SW 1271 (cell line): ENCODE measurements at regions not wholly inside any gene's neighbourhood (a gene's known extent, or its start where the extent isn't known, plus 50 kb on each side); places are given as distances from the start of the nearest gene placed in this dataset.

ENCODE experiments used
- DNase-seq, 2 experiments: peaks; one replicate each; lab custom pipeline; 2025; lab: John Stamatoyannopoulos, UW

DNA sequence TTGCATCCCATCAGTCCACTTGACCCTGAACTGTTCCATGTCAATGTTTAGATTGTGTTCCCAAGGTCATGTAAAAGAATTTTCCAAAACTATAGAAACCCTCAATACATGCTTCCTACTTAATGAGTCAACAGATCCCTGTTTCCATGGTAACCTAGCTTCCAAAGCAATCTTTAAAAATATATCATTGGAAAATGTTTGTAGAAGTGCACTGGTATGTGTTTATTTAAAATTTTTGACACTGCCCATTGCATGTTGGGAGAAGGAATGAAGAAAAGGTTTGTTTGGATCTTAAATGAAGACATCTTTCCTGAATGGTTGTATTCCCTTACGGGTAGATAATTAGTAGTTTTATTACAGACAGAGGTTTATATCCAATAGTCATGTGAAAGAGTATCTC lies 345.3 kb downstream of the GABRG1 start:
- no peak for DNase-seq

DNA sequence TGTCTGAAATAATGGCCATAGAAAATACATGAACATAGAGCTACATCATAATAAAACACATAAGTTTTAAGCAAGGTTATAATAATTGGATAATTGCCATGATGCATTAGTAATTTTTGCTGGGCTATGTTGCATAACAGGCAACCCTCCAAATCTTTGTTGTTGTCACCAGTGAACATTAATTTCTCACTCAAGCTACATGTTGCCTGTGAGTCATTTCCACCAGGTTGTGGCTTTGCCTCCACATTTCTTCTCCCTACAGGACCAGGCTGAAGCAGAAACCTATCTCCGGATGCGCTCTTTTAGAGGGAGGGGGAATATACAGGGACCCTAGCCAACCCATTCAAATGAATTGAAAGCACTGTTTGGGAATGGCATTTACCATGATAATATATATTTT lies 347.7 kb downstream of the GABRG1 start:
- no peak for DNase-seq

DNA sequence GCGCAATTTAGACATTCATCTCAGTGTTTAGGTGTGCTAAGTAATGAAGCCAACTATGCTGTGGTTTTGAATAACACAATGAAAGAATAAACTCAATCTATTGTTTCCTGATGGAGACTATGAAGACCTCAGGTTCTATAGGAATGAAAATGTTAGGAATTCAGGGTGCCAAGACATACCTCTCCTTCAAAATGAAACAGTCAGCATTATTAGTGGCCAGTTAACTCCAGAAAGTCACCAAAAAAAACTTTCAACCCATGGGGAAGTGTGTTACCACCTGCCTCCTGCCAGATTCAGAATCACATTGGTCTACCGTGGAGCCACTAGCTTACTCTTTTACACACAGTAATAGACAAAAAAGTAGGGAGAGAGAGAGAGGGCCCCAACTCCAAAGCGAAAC lies 352.9 kb downstream of the GABRG1 start:
- no peak for DNase-seq

DNA sequence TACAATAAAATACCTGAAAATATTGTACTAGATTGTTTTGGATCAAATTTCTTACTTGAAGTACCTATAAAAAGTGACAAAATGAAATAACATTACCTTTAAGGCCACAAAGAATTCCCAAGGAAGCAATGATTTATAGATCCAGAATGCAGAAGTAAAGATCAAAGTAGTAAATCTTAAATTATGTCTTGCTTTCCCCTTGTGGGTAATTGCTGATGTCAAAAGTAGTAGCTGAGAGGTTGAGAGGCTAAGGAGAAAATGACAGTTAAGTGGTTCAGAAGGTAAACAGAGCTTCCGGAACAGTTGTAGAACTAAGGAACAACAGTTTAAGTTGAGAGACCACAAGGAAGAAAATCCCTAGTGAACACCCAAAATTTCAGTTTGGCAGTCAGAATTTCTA lies 358.3 kb downstream of the GABRG1 start:
- DNase-seq: no peak

DNA sequence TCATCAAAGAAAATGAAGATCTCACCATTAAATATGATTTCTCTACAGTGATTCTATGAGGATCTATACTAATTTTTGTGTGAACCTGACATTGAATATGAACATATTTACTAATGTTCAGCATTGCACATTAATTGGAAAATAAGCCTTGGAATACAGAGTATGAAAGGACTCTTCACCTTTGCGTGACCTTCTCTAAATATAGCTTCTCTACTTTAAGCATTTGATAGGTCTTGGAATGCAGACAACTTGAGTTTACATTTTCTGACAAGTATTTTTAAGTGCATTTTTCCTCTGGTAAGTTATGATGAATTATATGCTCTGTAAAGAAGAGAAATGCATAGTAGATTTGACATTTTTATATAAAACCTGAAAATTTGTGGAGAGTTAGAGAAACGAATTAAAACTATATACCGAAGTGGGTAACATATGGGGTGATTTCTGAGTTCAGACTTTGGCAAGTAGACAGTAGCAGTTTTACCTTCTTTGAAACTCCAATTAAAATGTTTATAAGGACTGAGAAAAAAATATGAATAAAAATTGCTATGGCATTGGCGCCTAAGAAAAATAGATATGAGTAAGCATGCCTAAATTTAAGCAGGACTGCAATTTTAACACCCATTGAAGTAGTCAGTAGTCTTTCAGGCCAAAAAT lies 371.9 kb downstream of the GABRG1 start:
- DNase-seq: no peak

DNA sequence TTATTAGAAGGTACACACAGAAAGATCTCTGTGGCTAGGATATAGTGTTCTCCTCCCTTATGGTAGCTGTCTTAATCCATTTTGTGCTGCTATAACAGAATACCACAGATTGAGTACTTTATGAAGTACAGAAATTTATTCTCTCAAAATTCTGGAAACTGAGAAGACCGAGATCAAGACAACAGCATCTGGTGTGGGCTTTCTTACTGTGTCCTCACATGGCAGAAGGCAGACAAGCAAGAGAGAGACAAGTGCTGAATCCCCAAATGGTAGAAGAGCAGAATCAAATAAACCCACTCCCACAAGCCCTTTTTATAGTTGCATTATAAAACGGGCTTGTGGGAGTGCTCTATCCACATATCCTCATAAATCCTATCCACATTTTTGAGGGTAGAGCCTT lies 373.1 kb downstream of the GABRG1 start:
- no peak for DNase-seq

DNA sequence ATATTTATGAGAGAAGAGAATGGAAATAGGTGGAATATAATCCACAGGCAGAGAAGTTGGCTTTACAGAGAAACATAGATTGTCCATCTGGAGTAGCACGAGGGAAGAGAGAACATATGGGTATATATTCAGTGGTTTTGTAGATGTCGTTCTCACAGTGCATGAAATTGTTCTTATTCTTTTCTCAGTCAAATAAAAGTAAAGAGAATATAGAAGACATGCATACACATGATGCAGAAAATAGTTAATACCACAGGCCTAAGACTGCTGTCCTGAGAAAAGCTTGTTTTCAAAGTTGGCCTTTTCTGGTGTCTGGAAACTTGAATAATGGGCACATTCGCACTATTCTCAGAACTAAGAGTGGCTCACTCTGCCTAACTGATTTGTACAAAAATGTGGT lies 378.1 kb downstream of the GABRG1 start:
- DNase-seq: no peak

DNA sequence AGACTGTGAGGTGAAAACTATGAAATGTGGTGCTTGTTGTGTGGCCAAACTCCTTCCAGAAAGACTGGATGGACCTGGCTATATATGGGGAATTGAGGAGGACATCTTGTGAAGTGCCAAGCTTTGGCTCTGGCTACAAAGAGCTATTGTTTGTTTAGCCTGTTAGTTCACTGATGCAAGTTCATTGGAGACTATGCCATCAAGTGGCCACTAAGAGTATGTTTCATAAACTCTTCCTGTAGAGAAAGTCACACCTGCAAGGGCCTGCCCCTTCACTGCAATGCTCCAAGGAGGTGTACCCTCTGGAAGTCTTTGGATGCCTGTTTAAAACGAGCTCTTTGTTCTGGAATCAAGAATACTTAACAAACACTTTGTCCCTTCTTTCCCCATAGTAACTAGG lies 382.0 kb downstream of the GABRG1 start:
- no peak for DNase-seq

DNA sequence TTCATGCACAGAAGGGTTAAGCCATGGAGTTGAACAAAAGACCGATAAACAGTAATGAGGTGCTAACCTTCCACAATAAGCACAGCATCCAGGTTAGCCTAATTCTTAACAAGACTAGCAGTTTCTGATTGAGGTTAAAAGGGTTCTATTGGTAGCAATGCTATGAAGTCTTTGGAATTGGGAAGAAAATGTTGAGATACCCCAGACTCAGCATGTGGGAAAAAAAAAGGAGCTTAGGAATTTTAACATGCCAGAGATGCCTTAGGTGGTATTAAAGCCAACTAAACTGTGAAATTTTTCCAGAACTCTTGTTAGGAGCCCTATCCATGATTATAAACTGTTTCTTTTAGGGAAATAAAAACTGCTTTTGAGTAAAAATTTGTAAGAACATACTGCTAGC lies 391.7 kb downstream of the GABRG1 start:
- no peak for DNase-seq

DNA sequence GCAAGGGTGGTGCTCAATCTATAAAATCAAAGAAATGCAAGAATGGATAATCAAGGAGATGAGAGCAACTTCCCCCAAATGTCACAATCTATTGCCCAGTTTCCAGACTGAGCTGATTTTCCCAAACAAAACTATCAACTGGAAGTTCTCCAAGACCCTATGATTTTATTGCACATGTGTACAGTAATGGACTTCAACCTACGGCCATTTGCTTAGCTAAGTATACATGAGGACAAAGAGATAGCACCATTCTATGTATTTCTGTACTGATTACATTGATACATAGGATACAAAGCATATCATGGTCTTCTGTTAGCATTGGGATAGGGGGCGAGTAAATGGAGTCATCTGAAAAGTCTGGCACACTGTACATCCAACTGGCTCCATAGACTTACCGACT lies 407.8 kb downstream of the GABRG1 start:
- no peak for DNase-seq

DNA sequence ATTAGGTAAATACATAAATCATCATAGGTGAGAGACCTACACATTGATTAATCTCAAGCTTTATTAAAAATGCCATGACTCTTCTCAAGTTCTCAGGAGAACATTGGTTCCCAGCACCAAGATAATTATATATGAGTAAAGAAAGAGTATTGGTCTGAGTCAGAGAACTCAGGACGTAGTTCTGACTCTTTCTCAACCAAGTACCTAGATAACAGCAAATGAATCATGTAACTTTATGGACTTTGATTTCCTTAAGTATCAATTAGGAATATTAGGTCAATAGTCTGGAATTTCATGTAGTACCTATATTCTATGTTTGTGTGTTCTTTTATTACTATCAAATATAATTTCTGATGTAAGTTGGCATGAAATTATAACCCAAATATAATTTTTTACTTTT lies 409.9 kb downstream of the GABRG1 start:
- no peak for DNase-seq

DNA sequence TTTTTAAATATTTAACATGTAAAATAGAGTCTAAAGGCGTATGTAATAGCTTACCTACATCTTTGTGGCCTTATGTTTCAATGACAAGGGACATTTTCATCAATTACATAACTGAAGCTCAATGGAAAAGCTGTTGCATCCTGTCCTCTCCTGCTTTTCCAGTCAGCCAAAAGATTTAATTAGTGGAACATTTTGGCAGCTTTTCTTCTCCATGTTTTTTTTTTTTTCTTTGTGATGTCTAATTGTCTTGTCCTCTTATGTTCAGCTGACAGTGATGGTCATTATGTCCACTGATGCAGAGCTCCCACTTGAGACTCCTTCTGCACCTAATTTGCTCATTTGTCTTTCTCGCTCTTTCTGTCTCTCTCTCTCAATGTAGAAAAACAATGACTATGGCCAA lies 422.2 kb downstream of the GABRG1 start:
- DNase-seq: no peak

DNA sequence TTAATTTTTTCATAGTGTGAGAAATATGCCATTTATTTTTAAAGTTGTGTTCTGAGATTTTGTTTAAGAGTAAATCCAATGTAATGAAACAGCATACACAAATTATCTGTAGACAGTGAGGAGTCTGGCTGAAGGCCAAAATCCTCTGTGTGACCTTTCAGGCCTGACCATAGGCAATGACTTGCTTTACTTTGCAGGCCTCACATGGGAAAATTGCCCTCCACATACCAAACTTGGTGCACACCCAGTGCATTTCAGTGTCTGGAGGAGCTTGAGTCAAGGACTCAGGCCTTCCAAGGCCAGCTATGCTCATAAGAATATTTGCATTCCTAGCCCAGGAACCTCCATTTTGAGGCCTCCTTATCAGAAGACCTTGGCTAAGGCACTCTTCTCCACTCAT lies 430.1 kb downstream of the GABRG1 start:
- no peak for DNase-seq

DNA sequence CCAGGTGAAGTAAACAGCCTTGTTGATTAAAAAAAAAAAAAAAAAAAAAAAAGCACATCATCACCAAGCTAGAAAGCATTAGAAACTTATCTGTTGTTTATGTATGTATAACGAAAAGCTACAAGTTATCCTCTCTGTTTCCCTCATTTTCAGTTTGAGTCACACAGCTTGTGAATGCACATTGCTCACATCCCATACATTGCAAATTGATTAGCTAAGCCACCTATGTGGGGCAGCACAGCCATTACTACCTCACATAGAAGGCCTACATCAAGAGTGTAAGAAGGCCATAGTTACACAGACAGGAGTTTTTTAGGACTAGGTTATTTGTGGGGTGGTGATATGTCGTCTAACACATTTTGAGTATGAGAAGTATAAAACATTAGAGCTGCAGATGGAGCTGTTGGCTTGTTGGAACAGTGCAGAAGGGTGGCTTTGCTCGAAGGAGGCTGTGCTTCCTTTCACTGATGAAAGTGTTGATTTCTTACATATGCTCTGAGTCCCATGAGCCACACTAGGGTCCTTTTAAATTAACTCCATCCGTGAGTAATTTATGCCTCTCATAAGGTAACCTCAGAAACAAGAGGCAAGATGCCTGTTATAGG lies 431.6 kb downstream of the GABRG1 start:
- DNase-seq: no peak

DNA sequence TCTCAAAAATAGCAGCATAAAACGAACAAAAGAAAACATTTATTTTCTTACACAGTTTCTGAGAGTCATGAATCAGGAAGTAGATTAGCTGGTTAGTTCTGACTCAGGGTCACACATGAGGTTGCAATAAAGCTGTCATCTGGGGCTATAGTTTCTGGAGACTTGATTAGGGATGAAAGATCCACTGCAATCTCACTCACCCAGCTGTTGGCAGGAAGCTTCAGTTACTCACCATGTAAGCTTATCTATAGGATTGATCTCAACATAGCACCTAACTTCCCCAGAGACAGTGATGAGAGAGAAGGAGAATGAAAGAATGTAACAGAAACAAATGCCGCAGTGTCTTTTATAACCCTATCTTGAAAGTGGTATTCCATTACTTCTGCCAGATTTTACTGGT lies 435.5 kb downstream of the GABRG1 start:
- DNase-seq: no peak

DNA sequence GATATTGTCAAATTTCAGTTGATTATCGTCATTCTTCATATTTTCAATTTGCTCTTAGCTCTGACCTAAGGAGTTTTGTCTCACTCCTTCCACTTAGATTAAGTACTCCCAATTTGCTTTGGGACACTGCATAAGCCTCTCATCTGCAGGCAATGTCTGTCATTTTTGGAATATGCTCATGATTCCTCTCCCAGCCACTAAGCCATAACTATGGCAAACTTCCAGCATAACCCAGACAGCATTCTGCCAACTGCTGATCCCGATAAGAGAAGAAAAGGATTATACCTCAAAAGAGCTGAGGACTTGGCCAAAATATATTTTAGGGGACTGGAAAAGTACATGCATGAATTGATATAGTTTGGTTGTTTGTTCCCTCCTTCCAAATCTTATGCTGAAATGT lies 444.4 kb downstream of the GABRG1 start:
- DNase-seq: no peak

DNA sequence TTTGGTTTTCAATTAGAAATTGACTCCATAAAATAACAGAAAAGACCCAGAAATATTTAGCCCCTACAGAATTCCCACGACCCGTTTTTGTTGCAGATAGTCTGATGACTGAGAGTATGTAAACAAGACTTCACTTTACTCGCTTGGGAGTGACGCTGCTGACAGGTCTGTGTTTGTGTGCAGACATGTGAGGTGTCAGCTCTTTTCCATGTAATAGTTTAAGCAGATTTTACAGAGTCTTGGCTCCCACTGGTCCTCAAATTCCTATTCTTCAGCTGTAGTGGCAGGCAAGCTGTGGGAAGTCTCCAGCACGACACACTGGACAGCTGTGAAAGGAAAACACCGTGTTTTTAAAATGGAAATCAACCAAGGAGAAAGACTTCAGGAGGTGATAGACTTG lies 455.7 kb downstream of the GABRG1 start:
- DNase-seq: no peak

DNA sequence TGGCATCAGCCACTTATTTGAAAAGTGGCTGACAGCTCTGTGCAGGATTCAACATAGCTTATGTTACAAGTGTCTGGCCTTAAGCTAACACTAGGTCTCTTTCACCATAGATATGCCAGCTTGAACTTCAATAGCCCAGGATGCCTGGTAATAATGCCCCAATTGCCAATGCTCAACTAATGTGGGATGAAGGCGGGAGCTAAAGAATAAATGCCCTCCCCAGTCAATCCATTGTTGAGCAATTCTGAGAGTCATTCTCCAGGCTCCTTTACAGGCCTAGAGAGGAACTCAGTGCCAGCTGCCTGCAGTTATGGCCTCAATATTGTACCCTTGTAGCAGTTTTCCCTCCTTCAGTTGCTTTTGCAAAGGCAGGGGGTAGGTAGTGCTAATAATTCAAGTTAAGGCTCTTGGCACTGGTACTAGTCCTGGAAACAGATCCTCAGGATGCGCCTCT lies 460.2 kb downstream of the GABRG1 start:
- DNase-seq: no peak

DNA sequence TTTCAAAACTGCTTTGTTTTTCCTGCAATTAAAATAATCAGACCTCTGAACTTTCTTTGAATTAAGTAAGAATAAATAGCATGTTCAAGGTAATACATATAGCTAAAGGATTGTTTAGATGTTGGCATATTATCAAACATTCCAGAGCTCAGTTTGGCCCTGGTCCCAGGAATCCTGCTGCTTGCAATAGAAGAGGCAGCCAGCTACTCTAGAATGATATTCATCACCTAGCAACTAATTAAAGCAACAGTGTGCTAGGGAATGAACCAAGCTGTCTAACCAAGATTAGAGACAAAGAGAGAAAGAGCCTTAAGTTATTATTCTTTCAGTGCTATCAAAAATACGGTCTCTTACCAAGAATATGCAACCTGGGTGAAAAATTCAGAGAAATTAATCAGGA lies 460.9 kb downstream of the GABRG1 start:
- peak; percentile 29 to 71 for DNase-seq

DNA sequence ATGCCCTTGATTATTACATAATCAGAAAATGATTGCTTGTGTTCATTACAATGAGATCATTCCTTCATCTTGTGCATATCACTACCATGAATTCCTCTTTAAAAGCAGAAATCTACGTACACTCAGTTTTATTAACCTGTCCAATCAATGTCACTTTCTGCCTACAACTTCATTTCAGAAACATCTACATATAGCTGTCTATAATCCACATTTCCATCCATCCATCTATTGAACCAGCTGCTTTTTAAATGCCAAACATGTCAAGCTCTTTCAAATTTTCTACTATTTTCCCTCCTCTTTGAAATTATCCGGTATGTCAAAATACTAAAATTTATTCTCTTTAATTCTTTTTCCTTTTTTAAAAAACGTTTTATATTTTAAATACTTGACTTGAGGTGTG lies 462.0 kb downstream of the GABRG1 start:
- DNase-seq: no peak

DNA sequence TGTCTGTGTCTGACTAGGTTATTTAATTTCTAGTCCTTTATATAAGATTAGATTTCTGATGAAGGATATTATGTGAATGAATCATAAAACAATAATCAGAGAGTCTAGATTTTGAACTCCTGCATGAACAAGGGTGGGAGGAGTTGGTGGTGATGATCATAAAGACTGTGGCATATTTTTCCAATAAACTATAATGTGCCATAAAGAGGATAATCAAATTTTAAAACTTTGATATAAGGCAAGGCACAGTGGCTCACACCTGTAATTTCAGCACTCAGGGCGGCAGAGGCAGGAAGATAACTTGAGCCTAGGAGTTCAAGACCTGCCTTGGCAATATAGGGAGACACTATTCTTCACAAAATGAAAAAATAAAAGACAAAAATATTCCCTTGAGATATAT lies 473.3 kb downstream of the GABRG1 start:
- no peak for DNase-seq

DNA sequence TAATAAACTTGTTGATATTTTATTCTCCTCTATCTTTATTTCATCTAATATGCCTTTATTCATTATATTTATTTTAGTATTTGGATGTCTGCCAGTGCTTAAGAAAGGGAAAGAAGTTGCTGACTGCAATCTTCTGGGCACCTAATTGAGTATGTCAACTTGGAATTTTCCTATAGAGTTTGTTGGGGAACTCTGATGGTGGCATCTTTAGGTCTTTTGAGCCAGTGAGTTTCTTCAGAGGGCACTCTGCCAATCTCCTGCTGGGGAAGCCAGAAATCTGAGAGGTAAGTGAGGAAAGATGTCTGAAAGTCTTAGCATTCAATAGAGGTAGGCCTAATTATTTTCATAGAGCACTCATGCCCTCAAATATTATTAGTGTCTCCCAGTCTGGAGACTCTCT lies 475.0 kb downstream of the GABRG1 start:
- no peak for DNase-seq

DNA sequence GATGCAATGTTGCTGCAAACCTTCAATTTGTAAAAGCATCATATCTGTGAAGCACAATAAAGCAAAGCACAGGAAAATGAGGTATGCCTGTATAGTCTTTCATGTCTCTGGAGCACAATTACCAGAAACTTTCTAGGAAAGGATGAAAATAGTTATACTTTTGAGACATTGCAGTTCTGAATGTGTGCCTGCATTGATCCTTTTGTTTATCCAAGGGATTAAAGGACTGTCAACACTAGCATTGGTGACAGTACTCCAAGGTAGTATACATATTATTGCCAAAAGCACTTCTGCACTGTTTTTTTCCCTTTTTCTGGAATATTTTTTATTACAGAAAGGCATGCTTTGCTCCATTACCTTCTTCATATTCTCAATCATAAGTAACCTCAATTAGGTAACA lies 476.0 kb downstream of the GABRG1 start:
- DNase-seq: no peak

DNA sequence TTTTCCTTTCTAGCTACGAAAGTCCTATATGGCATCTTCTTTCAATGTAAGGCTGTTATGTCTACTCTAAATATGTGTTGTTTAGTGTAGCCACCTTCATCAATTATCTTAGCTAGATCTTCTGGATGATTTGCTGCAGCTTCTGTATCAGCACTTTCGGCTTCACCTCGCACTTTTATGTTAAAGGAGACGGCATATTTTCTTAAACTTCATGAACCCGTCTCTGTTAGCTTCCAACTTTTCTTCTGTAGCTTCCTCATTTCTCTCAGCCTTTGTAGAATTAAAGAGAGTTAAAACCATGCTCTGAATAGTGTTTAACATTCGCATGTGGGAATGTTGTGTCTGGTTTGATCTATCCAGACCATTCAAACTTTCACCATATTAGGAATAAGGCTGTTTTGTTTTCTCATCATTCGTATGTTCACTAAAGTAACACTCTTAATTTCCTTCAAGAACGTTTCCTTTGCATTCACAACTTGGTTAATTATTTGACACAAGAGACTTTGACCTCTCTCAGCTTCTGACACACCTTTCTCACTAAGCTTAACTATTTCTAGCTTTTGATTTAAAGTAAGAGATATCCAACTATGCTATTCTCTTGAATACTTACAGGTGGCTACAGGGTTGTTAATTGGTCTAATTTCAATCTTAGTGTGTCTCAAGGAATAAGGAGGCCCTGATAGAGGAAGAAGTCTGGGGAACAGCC lies 476.8 kb downstream of the GABRG1 start:
- no peak for DNase-seq
